ENCODE measurements at regions not wholly inside any gene's neighbourhood (a gene's known extent, or its start where the extent isn't known, plus 50 kb on each side); places are given as distances from the start of the nearest gene placed in this dataset.
A peak's percentile ranks its signal among the peaks of the same experiment; 100 is the strongest.
"Not testable (repeated sequence)": the region's sequence is repeated elsewhere in the genome, so short reads cannot be mapped to it uniquely, and the experiment has no call there.

DNA sequence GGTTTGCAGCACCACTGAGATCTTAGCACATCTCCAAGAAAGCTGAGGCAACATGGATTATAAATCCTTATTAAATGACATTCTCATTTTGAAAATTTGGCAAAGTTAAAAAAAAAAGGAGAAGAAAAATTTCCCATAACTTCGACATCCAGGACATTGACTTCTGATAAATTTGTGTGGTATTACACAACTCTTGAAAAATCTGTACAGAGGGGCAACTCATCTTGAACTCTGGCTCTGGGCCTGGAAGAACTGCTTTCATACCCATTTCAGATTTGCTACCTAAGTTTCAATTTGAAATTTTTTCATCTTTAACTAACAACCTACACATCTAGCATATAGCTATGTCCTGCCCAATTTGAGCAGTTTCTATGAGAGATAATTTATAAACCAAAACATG lies 118.0 kb upstream of the UGP2 start:
- Histone ChIP-seq H3K9me3 (replicated peaks; ENCODE audit: low read length) (no peaks in the 10 kb centered on the region), H3K27me3 (ENCODE audit: control insufficient read depth, insufficient read depth, low read length) (no peaks in the 10 kb centered on the region)

DNA sequence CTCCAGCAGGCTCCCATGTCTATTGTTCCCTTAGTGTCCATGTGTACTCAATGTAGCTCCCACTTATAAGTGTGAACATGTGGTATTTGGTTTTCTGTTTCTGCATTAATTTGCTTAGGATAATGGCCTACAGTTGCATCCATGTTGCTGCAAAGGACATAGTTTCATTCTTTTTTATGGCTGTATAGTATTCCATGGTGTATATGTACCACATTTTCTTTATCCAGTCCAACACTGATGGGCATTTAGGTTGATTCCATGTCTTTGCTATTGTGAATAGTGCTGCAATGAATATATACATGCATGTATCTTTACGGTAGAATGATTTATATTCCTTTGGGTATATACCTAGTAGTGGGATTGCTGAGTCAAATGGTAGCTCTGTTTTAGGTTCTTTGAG lies 116.5 kb upstream of the UGP2 start:
- H3K4me3 ChIP-seq (ENCODE audit: low read length); H3K4me1 ChIP-seq (ENCODE audit: control insufficient read depth, insufficient read depth, low read length); H3K27me3 ChIP-seq (ENCODE audit: control insufficient read depth, insufficient read depth, low read length); H3K4me2 ChIP-seq (ENCODE audit: low read length); H3K9me3 ChIP-seq (replicated peaks; ENCODE audit: low read length); H3K9ac ChIP-seq (ENCODE audit: low read depth, low read length); H3K36me3 ChIP-seq (ENCODE audit: insufficient read depth, low read length): not testable (repeated sequence)

More for the DNA sequence above, 118.0 kb upstream of the UGP2 start:
- no peaks in the 10 kb centered on the region for H3K36me3 ChIP-seq (ENCODE audit: insufficient read depth, low read length)
- H3K4me1 ChIP-seq (ENCODE audit: control insufficient read depth, insufficient read depth, low read length), result peaks cover 7% of the 10 kb centered on the region
- no peak overlapping the region for H3K4me3 ChIP-seq (ENCODE audit: low read length)
- H3K4me2 ChIP-seq (ENCODE audit: low read length), result no peak overlapping the region
- no peak overlapping the region for H3K9ac ChIP-seq (ENCODE audit: low read depth, low read length)

DNA sequence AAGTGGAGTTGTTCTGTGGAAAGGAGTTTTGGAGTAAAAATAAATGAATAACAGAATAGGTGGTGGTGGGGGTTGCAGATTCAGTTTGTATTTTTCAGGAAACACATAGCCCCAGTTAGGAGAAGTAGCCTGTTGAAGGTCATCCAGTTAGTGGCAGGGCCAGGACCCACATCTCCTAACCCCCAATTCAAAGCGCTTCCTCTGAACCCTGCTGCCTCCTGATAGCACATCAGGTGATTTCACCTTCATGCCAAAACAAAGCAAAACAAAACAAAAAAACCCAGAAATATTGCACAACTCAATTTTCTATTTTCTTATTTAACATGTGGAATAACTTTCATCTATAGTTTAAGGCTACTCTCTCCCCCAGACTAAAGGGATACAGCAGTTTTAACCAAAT lies 112.3 kb upstream of the UGP2 start:
- Histone ChIP-seq H3K9ac (ENCODE audit: low read depth, low read length) (no peak overlapping the region), H3K4me3 (ENCODE audit: low read length) (no peak overlapping the region), H3K27me3 (ENCODE audit: control insufficient read depth, insufficient read depth, low read length) (no peaks in the 10 kb centered on the region), H3K36me3 (ENCODE audit: insufficient read depth, low read length) (no peaks in the 10 kb centered on the region), H3K4me1 (ENCODE audit: control insufficient read depth, insufficient read depth, low read length) (peaks cover under 1% of the 10 kb centered on the region), H3K9me3 (replicated peaks; ENCODE audit: low read length) (no peaks in the 10 kb centered on the region), H3K4me2 (ENCODE audit: low read length) (no peak overlapping the region)

DNA sequence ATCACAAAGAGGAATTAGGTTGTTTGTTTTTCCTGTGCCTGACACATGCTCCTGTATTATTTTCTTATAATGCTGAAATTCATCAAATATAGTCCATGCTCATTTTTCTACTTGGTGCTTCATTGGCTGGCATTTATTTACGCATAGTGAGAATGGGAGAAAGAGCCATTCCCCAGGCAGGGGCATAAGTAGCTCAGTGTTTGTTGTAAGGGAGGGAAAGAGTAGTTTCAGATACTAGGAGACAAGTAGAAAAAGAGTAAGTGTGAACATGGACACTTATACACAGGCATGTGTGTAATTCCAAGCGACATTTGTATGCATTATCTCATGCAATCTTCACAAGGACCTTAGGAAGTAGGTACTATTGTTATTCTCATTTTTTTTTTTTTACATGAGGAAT lies 111.9 kb upstream of the UGP2 start:
- Histone ChIP-seq H3K27me3 (ENCODE audit: control insufficient read depth, insufficient read depth, low read length) (no peaks in the 10 kb centered on the region), H3K4me2 (ENCODE audit: low read length) (no peak overlapping the region)

DNA sequence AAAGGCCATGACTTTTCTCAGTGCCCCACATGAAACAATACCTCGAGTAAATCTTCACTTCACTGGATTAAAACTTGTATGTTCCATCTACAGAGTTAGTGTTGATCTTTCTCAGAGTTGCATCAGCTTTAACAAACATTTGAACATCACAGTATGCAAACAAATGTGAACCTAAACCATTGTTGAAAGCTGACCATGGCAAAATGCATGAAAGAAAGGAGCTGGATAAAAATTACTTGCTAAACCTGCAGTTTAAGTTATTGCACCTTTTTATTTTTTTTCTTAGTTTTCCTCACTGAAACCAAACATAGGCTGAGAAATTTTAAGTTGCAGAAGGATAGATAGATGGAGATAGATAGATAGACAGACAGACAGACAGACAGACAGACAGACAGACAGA lies 107.2 kb upstream of the UGP2 start:
- H3K4me2 ChIP-seq (ENCODE audit: low read length), result no peak overlapping the region
- H3K9ac ChIP-seq (ENCODE audit: low read depth, low read length), result no peak overlapping the region
- no peaks in the 10 kb centered on the region for H3K9me3 ChIP-seq (replicated peaks; ENCODE audit: low read length)
- peaks cover 37% of the 10 kb centered on the region for H3K4me1 ChIP-seq (ENCODE audit: control insufficient read depth, insufficient read depth, low read length)
- no peaks in the 10 kb centered on the region for H3K27me3 ChIP-seq (ENCODE audit: control insufficient read depth, insufficient read depth, low read length)
- H3K36me3 ChIP-seq (ENCODE audit: insufficient read depth, low read length), result no peaks in the 10 kb centered on the region
- no peak overlapping the region for H3K4me3 ChIP-seq (ENCODE audit: low read length)

More for the DNA sequence above, 111.9 kb upstream of the UGP2 start:
- Histone ChIP-seq H3K4me1 (ENCODE audit: control insufficient read depth, insufficient read depth, low read length) (peaks cover 4% of the 10 kb centered on the region), H3K9me3 (replicated peaks; ENCODE audit: low read length) (no peaks in the 10 kb centered on the region), H3K9ac (ENCODE audit: low read depth, low read length) (no peak overlapping the region), H3K4me3 (ENCODE audit: low read length) (no peak overlapping the region), H3K36me3 (ENCODE audit: insufficient read depth, low read length) (no peaks in the 10 kb centered on the region)

DNA sequence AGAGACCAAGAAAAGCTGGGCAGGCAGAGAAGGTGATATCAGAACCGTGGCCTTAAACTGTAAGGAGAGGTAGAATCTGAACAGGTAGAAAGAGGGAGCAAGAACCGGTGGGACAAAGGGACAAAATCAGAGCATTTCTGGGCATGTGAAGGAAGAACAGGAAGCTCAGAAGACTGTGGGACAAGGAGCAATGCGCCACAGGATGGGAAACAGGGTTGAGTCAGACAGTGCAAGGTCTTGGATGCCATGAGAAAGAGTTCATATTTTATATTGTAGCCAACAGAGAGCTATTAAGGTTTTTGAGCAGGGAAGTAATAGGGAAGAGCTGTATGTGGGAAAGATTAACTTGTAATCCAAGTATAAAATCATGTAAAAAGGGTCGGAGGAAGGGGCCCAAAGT lies 106.4 kb upstream of the UGP2 start:
- Histone ChIP-seq H3K36me3 (ENCODE audit: insufficient read depth, low read length) (no peaks in the 10 kb centered on the region), H3K9me3 (replicated peaks; ENCODE audit: low read length) (no peaks in the 10 kb centered on the region), H3K27me3 (ENCODE audit: control insufficient read depth, insufficient read depth, low read length) (no peaks in the 10 kb centered on the region), H3K4me3 (ENCODE audit: low read length) (no peak overlapping the region), H3K9ac (ENCODE audit: low read depth, low read length) (no peak overlapping the region), H3K4me2 (ENCODE audit: low read length) (no peak overlapping the region), H3K4me1 (ENCODE audit: control insufficient read depth, insufficient read depth, low read length) (peaks cover 37% of the 10 kb centered on the region)

DNA sequence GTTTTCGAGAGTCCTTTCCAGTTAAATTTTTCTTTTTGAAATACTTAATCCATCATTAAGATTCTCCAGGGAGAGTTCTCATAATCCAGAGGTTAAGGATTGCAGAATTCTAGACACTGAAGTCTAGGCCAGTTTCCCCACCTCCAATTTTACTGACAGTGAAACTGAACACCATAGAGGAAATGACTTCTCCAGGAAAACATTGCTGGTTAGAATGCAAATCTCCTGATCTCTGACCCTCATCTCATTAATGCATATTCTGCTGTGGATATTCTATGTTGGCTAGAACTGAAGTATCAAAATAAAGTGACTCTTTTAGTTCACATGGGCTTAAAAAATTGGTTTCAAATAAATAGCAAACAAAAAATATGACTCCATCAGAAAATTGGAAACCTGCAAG lies 105.8 kb upstream of the UGP2 start:
- no peak overlapping the region for H3K4me3 ChIP-seq (ENCODE audit: low read length)
- H3K4me1 ChIP-seq (ENCODE audit: control insufficient read depth, insufficient read depth, low read length), result peaks cover 42% of the 10 kb centered on the region
- no peaks in the 10 kb centered on the region for H3K9me3 ChIP-seq (replicated peaks; ENCODE audit: low read length)
- H3K27me3 ChIP-seq (ENCODE audit: control insufficient read depth, insufficient read depth, low read length), result no peaks in the 10 kb centered on the region
- peak overlapping the region; percentile 8 for H3K4me2 ChIP-seq (ENCODE audit: low read length)
- H3K36me3 ChIP-seq (ENCODE audit: insufficient read depth, low read length), result no peaks in the 10 kb centered on the region
- H3K9ac ChIP-seq (ENCODE audit: low read depth, low read length), result no peak overlapping the region

DNA sequence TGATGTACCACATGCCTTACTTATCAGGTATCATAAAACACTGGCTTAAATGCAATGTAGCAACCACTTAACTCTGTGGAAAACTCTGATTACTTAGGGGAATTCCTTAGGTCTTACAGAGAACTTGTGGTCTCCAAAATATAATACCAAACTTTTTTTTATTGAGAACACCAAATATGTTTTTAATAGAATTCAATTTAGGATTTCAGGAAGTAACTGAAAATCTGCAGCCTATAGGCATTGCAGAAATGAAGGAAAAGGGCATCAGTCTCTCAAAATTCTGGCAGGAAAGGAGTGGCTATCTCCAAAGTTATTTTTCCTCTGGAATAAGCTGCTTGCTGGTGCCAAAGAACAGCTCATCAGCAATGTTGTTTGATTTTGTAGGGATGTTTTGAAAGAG lies 105.3 kb upstream of the UGP2 start:
- Histone ChIP-seq H3K9me3 (replicated peaks; ENCODE audit: low read length) (no peaks in the 10 kb centered on the region), H3K9ac (ENCODE audit: low read depth, low read length) (no peak overlapping the region), H3K36me3 (ENCODE audit: insufficient read depth, low read length) (no peaks in the 10 kb centered on the region), H3K4me3 (ENCODE audit: low read length) (no peak overlapping the region), H3K4me1 (ENCODE audit: control insufficient read depth, insufficient read depth, low read length) (peaks cover 47% of the 10 kb centered on the region), H3K4me2 (ENCODE audit: low read length) (peak overlapping the region; percentile 8), H3K27me3 (ENCODE audit: control insufficient read depth, insufficient read depth, low read length) (no peaks in the 10 kb centered on the region)

DNA sequence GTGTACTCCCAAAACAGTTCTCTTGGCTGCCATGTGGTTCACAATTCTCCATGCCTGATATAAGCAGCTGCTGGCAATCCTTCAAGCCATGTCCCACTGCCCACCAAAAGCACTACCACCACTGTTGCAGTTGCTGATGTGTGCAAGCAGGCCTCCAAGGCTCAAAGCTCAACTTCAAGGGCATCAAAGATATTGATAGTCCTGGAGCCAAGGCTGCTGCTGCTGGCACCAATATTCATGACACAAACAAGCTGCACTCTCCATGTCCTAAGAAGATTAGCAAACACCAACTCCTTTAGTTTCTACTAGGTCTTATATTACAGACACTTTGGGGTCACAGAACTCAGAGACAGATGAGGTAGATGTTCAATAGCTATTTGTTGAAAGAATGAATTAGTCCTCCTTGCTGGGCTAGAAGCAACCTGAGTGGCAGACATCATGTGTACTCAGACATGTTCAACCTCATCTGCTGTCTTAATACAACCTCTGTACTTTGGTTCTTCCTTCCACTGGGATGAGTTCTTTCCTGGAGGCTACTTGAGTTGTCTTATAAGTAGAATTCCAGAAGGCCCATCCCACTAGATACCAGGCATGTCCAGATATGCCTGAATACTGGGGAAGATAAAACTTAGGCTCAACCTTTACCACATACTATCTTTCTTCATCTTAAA lies 104.5 kb upstream of the UGP2 start:
- peaks cover 55% of the 10 kb centered on the region for H3K4me1 ChIP-seq (ENCODE audit: control insufficient read depth, insufficient read depth, low read length)
- H3K4me2 ChIP-seq (ENCODE audit: low read length), result no peak overlapping the region
- no peak overlapping the region for H3K9ac ChIP-seq (ENCODE audit: low read depth, low read length)
- no peak overlapping the region for H3K4me3 ChIP-seq (ENCODE audit: low read length)
- H3K36me3 ChIP-seq (ENCODE audit: insufficient read depth, low read length), result no peaks in the 10 kb centered on the region
- no peaks in the 10 kb centered on the region for H3K9me3 ChIP-seq (replicated peaks; ENCODE audit: low read length)
- H3K27me3 ChIP-seq (ENCODE audit: control insufficient read depth, insufficient read depth, low read length), result no peaks in the 10 kb centered on the region

DNA sequence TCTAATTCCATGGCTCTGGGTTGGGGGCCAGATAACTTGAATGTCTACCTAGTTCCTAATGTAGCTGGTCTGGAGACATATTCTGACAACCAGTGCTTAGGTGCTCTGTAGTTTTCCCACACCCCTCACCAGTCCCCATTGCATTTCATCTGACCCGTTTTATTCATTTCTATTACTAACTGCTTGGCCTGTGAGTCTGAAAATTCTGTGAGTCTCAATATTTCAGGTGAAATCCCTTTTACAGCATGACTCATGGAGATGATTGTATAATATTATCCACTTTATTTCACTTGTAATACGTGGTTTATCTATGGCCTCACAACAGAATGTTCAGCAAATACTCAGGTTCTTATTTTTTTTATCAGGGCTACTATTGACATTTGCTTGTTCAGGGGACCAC lies 103.7 kb upstream of the UGP2 start:
- Histone ChIP-seq H3K4me2 (ENCODE audit: low read length) (no peak overlapping the region), H3K4me3 (ENCODE audit: low read length) (no peak overlapping the region), H3K9me3 (replicated peaks; ENCODE audit: low read length) (no peaks in the 10 kb centered on the region), H3K27me3 (ENCODE audit: control insufficient read depth, insufficient read depth, low read length) (no peaks in the 10 kb centered on the region), H3K4me1 (ENCODE audit: control insufficient read depth, insufficient read depth, low read length) (peaks cover 62% of the 10 kb centered on the region), H3K9ac (ENCODE audit: low read depth, low read length) (no peak overlapping the region), H3K36me3 (ENCODE audit: insufficient read depth, low read length) (no peaks in the 10 kb centered on the region)

DNA sequence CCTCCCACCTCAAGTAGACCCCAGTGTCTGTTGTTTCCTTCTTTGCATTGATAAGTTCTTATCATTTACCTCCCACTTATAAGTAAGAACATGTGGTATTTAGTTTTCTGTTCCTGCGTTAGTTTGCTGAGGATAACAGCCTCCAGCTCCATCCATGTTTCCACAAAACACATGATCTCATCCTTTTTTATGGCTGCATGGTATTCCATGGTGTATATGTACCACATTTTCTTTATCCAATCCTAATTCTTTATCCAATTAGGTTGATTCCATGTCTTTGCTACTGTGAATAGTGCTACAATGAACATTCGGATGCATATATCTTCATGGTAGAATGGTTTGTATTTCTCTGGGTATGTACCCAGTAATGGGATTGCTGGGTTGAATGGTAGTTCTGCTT lies 102.5 kb upstream of the UGP2 start:
- H3K9ac ChIP-seq (ENCODE audit: low read depth, low read length); H3K4me2 ChIP-seq (ENCODE audit: low read length); H3K27me3 ChIP-seq (ENCODE audit: control insufficient read depth, insufficient read depth, low read length); H3K36me3 ChIP-seq (ENCODE audit: insufficient read depth, low read length); H3K9me3 ChIP-seq (replicated peaks; ENCODE audit: low read length); H3K4me3 ChIP-seq (ENCODE audit: low read length): not testable (repeated sequence)
- peaks cover 62% of the 10 kb centered on the region for H3K4me1 ChIP-seq (ENCODE audit: control insufficient read depth, insufficient read depth, low read length)

DNA sequence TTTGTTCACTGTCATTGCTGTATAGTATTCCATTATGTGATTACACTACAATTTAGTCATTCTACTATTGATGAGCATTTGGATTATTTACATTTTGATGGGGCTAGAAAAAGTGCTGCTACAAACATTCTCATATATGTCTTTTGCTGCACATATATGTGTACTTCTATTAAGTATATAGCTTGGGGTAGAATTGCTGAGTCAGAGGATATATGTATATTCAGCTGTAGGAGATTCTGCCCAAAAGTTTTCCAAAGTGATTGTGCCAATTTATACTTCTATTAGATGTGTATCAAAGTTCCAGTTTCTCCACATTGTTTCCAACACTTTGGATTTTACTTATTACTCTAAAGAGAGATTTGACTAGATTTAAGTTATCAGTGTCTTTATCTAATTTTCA lies 101.7 kb upstream of the UGP2 start:
- Histone ChIP-seq H3K27me3 (ENCODE audit: control insufficient read depth, insufficient read depth, low read length) (no peaks in the 10 kb centered on the region), H3K9me3 (replicated peaks; ENCODE audit: low read length) (no peaks in the 10 kb centered on the region), H3K9ac (ENCODE audit: low read depth, low read length) (no peak overlapping the region), H3K4me2 (ENCODE audit: low read length) (no peak overlapping the region), H3K36me3 (ENCODE audit: insufficient read depth, low read length) (no peaks in the 10 kb centered on the region), H3K4me1 (ENCODE audit: control insufficient read depth, insufficient read depth, low read length) (peaks cover 56% of the 10 kb centered on the region), H3K4me3 (ENCODE audit: low read length) (no peak overlapping the region)

All from skeletal muscle satellite cell (primary cell).